Activated CD4-positive, alpha-beta T cell treated with anti-CD3 and anti-CD28 coated beads for 1 hour (primary cell): ENCODE measurements at regions not wholly inside any gene's neighbourhood (a gene's known extent, or its start where the extent isn't known, plus 50 kb on each side); places are given as distances from the start of the nearest gene placed in this dataset.
"Not testable (repeated sequence)": the region's sequence is repeated elsewhere in the genome, so short reads cannot be mapped to it uniquely, and the experiment has no call there.

Experiments used
- DNase-seq: peaks from one replicate; pipeline ENCODE4 v3.0.0-alpha.2; 2020

- DNase-seq: no peak
These were observed 72.7 kb upstream of the NALF2 start for GRCh38 chrX:69431420-69431819.

GRCh38 chrX:69430785-69431184 lies 73.3 kb upstream of the NALF2 start:
- no peak for DNase-seq

DNA sequence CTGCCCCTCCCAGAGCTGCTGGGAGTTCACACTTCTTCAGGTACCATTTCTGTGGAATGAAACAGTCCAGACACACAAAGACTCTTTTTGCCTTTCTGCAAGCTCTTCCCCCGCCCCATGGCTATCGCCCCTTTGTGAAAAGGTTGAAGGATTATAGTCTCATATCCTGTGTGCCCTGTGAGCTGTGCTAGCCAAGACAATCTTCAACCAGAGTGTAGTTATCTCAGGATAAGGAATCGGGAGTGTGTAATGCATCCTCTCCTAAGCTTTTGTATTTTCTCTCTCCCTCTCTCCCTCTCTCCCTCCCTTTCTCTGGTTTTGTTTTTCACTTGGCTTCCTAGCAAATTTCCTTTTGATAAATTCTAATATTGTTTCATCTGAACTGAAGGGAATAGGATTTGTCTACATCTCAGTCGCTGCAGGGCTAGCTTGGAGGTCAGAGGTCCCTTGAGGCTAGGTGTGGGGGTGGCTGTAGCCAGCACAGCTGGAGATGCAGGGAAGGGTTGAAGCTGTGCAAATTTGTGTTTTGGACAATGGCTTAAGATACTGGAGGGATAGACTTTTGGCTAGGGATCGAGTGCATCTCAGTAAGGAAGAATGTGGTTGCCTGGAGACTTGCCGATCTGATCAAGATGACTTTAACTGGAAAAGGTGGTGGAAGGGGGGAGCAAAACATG lies 74.6 kb upstream of the NALF2 start:
- no peak for DNase-seq

DNA sequence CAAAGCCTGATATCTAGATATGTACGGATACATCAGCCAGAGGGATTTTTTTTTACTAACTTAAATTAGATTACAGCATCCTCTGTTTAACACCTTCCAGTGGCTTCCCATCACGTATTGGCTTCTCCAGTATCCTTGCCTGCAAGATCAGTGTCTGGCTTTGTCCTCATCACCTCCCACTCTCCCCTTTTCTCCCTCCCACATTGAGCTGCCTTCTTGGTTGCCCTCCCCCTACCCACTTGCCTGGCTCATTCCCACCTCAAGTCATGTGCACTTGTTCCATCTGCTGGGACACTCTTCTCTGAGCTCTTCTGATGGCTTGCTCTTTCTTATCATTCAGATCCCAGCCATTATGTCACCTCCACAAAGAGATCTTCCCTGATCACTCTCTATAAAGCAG lies 75.9 kb upstream of the NALF2 start:
- DNase-seq: no peak

GRCh38 chrX:69424910-69425309 lies 79.2 kb upstream of the NALF2 start:
- no peak for DNase-seq

DNA sequence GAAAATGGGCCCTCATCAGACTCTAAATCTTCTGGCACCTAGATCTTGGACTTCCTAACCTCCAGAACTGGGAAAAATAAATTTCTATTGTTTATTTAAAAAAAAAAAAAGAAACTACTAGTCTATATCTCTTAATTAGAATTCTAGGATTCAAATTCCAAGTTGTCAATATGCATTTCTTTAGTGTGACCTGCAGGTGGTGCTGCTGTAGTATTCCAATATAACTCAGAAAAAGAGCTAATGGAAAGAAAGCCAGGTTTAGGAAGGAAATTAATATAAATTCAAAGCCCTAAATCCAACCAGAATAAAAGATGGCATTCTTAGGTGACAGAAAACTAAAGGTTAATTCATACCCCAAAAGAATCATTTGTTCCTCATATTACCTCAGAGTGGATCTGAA lies 80.0 kb upstream of the NALF2 start:
- DNase-seq: no peak

GRCh38 chrX:69422208-69422607 lies 81.9 kb upstream of the NALF2 start:
- DNase-seq: not testable (repeated sequence)

GRCh38 chrX:69415698-69416097 lies 88.4 kb upstream of the NALF2 start:
- DNase-seq: no peak

- no peak for DNase-seq
These were observed 91.5 kb upstream of the NALF2 start for GRCh38 chrX:69412661-69413060.

DNA sequence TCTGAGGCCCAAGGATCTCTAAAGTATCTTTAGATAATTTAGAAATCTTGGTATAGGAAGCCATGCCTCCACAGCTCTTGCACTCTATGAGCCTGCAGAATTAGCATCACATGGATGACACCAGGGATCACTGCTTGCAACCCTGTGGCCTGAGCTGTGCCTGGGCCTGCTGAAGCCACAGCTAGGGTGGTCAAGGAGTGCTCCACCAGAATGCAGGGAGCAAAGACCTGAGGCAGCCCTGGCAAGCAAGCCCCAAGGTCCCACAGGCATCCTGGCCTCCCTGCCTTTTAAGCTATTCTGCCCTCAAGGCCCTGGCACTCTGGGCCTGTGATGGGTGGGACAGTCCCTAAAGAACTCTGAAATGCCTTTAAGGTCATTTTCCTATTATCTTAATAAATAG lies 105.2 kb upstream of the NALF2 start:
- no peak for DNase-seq

DNA sequence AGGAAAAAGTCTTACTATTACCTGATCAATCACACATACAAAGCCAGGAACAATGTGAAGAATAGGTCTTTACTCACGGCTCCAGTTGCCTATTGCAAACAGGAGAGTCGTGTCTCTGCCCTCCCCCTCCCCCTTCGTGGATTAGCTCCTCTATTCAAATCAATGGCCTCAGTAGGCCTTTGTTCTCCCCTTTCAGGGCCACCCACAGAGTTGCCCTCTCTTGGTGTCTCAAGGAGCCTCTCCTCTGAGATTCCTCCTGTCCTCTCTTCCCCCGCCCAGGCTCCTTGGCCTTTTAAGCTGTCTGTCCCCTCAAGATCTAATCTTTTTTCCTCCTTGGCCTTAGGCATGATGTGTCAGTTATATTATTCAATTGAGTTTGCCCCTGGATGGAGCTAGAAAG lies 107.2 kb upstream of the NALF2 start:
- DNase-seq: no peak

DNA sequence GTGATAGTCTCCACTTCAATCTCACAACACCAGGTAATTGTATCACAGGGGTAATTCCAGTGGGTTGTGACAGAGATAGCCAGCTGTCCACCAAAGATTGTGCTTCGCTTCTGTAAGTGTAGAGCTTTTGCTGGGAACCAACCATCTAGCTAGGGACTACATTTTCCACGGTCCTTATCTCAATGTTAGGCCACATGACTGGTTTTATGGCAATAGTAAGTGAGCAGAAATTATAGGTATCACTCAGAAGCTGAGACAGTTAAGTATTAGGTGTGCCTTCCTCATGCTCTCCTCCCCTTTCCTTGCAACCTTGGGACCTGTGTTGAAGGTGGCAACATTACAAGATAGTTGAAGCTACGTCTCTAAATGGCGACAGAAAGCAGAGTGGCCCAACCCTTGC lies 108.8 kb upstream of the NALF2 start:
- no peak for DNase-seq

DNA sequence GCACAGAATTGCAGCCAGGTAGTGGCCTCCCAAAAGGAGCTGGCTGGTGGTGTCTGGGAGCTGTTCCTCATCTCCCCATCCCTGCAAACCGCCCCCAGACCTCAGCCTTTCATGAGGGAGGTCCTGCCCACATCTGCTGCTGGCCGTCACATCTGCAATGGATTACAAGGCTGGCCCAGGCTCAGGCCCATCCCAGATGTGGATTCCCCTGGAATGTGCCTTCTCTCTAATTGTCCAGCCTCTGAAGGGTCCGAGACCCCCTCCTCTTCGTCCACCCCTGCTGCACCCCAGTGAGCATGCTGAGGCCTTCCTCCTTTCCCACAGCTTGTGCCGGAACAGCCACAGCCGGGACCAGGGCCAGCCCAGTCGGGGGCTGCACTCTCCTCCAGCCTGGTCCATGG lies 115.0 kb upstream of the NALF2 start:
- DNase-seq: no peak

- DNase-seq: no peak
These were observed 115.6 kb upstream of the NALF2 start for GRCh38 chrX:69388526-69388925.

DNA sequence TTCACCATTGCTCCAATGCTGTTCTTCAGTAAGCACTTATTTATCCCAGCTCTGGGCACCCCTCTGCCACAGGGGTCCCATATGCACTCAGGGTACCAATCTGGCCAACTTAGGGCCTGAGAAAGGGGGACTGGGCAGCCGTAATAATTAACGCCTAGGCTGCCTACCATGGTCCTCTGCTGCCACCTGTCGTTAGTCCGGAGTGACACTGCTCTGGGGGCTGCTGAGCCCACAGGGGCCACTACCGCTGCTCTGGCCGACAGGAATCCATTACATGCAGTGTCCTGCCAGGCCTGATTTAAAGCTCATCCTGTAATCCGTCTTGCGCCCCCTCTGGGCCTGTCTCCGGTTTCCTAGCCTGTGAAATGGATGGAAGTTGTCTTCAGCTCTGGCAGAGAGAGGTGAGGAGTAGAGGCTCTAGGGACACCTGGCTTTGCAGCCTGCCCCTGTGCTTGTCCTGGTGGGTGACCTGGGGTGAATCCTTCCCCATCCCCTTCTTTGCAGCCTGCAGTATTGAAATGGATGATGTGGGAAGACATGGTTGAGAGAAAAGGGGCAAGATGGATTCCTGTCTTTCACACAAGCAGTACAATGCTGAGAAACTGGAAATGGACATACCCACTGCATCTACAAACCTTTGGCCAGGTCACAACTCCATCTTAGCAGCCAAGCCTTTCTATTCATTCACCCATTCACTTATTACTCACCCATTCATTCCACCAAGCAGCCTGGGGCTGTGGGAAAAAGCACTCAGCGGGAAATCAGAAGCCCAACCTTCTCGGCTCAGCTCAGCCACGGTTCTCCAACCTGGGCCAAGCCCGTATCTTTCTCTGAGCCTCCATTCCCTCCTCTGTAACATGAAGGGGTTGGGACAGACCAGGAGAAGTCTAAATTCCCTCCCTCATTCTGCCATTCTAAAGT lies 116.3 kb upstream of the NALF2 start:
- no peak for DNase-seq

GRCh38 chrX:69386681-69387080 lies 117.4 kb upstream of the NALF2 start:
- DNase-seq: no peak

DNA sequence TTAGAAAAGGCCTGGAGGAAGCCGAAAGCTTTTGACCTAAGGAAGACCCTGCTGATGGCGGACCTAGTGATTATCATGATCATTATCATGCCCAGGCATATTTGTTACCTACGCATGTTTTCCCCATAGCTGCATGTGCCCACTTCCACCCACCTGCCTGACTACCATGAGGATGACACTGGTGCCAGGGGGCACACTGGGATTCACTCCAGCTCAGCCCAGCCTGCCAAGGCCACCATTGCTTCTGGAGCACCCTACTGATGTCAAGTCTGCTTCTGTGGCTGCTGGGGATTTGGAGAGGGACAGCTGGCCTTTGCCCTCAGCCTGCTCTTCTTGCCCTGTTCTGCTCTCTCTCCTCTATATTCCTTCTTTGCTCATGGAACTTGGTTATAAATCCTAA lies 124.7 kb upstream of the NALF2 start:
- DNase-seq: no peak

DNA sequence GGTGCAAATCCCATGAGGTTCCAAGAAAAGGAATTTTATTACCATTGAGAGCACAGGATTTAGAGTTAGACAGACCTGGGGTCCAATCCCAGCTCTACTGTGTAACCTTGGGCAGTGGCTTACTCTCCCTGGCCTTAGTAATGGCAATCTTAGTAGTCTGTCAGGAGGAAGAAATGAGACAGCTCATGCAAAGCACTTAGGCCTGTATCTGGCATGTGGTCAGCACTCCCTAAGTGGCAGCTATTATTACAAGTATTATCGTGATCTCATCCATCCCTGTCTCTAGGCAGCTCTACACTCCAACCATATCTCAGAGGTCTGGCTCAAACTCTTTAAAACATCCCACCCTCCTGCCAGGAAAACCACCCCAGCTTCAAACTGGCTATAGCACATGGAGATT lies 129.6 kb upstream of the NALF2 start:
- no peak for DNase-seq

- no peak for DNase-seq
These were observed 131.7 kb upstream of the NALF2 start for GRCh38 chrX:69372435-69372834.

DNA sequence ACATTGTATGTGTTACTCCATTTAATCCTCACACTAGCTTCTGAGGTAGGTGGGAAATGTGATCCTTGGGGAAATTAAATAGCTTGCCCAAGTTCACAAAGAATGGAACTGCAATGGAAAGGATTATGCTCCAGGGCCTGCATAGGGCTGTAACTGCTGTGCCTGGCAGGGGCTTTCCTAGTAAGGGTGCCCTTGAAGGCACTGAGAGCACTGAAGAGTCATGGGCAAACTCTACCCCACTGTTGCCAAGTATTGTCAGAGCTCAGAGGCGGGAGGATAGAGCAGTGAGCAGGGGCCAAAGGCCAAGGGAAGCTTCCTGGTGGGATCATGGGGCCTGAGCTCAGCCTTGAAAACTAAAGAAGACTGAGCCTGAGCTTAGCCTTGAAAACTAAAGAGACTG lies 133.0 kb upstream of the NALF2 start:
- no peak for DNase-seq

DNA sequence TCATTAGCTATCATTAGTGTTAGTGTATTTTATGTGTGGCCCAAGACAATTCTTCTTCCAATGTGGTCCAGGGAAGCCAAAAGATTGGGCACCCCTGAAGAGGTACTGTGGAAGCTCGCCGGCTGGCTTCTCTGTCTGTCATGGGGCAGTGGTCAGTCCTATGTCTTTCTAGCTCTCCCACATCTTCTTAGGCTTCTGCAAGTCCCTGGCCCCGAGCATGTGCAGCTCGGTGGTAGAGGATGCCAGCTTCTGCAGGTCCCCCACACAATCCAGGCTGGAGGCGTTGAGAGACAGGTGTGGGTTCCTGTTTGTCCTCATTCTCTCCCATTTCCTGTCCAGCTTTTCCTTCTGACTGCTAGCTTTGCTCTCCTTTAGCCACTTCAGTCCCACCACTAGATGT lies 134.1 kb upstream of the NALF2 start:
- no peak for DNase-seq

DNA sequence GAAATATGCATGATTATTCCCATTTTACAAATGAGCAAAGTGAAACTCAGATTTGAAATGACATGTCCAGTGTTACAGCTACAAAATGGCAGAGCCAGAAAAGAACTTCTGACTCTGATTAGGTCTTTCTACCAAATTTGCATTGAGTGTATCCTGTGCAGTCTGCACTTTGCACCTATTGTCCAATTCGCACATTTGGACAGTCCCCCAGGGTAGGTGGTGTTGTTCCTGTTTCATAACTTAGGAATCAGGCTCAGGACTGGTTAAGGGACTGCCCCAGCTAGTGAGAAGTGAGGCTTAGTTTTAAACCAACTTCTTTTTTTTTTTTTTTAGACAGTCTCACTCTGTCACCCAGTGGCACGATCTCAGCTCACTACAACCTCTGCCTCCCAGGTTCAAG lies 137.9 kb upstream of the NALF2 start:
- DNase-seq: no peak

DNA sequence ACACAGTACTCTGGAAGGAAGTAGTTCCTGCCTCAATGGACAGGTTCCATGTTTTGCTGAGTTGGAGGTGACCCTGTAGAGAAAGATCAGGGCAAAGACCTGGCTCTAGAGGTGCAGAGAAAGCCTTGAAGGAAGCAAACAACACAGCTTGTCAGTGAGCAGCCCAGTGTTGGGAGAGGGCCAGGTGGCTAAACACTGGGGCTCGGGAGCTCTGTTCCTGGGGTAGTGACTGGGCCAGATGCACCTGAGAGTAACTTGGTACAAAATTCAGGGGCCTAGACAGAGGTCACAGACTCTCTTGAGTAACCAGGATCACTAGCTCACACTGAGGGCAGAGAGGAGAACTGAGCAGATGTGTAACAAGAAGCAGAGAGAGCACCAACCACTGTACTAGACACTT lies 138.4 kb upstream of the NALF2 start:
- DNase-seq: no peak

DNA sequence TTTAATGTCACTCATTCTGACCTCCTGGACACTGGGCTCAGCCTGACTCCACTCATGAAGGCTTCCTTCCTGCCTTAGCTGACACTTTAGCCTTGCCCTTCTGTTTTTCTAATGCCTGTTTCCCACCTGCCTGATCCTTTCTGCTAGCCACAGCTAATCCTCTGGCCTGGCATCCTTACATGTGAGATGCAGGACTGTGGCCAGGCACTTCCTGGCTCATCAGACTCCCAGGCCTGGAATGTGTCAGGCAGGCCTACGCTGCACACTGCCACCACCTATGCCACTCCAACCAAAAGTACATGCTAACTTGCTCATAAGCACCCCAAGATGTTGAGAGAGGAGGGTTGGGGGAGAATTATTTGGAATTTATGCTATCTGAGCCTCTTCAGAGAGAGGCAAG lies 138.8 kb upstream of the NALF2 start:
- no peak for DNase-seq

- no peak for DNase-seq
These were observed 141.3 kb upstream of the NALF2 start for GRCh38 chrX:69362856-69363255.
